ENCODE measurements at regions not wholly inside any gene's neighbourhood (a gene's known extent, or its start where the extent isn't known, plus 50 kb on each side); places are given as distances from the start of the nearest gene placed in this dataset.

GRCh38 chr13:111844222-111844671, 222.7 kb upstream of the SOX1 start:
- DNase-seq, result no peak

- no peak for DNase-seq
Measured at GRCh38 chr13:111844682-111845081, 222.3 kb upstream of the SOX1 start.

GRCh38 chr13:111845621-111846351, 221.2 kb upstream of the SOX1 start:
- no peak for DNase-seq

- DNase-seq, result no peak
Measured at GRCh38 chr13:111846391-111847159, 220.4 kb upstream of the SOX1 start.

GRCh38 chr13:111847964-111848363, 219.0 kb upstream of the SOX1 start:
- DNase-seq, result no peak

GRCh38 chr13:111850458-111850857, 216.5 kb upstream of the SOX1 start:
- no peak for DNase-seq

GRCh38 chr13:111850976-111851375, 216.0 kb upstream of the SOX1 start:
- DNase-seq, result no peak

- no peak for DNase-seq
Measured at GRCh38 chr13:111852725-111853518, 214.0 kb upstream of the SOX1 start.

- no peak for DNase-seq
Measured at GRCh38 chr13:111853721-111854120, 213.2 kb upstream of the SOX1 start.

GRCh38 chr13:111854403-111854802, 212.5 kb upstream of the SOX1 start:
- no peak for DNase-seq

GRCh38 chr13:111855191-111855590, 211.8 kb upstream of the SOX1 start:
- no peak for DNase-seq

- no peak for DNase-seq
Measured at GRCh38 chr13:111855786-111856185, 211.2 kb upstream of the SOX1 start.

- DNase-seq, result no peak
Measured at GRCh38 chr13:111856571-111856970, 210.4 kb upstream of the SOX1 start.

GRCh38 chr13:111857336-111857735, 209.6 kb upstream of the SOX1 start:
- DNase-seq, result no peak

GRCh38 chr13:111857846-111858560, 208.9 kb upstream of the SOX1 start:
- no peak for DNase-seq

- no peak for DNase-seq
Measured at GRCh38 chr13:111858571-111858970, 208.4 kb upstream of the SOX1 start.

- DNase-seq, result no peak
Measured at GRCh38 chr13:111859354-111860230, 207.4 kb upstream of the SOX1 start.

- DNase-seq, result no peak
Measured at GRCh38 chr13:111860231-111860552, 206.8 kb upstream of the SOX1 start.

GRCh38 chr13:111861319-111861718, 205.6 kb upstream of the SOX1 start:
- no peak for DNase-seq

GRCh38 chr13:111861766-111862366, 205.1 kb upstream of the SOX1 start:
- DNase-seq, result no peak
